Fibroblast of peridontal ligament (primary cell): ENCODE measurements at regions not wholly inside any gene's neighbourhood (a gene's known extent, or its start where the extent isn't known, plus 50 kb on each side); places are given as distances from the start of the nearest gene placed in this dataset.

Source experiments
- DNase-seq: peaks from one replicate; pipeline ENCODE4 v3.0.0-alpha.2; 2010; ENCODE audit errors: extremely low read depth

GRCh38 chr6:137758661-137759060 lies 108.4 kb upstream of the TNFAIP3 start:
- no peak for DNase-seq

DNA sequence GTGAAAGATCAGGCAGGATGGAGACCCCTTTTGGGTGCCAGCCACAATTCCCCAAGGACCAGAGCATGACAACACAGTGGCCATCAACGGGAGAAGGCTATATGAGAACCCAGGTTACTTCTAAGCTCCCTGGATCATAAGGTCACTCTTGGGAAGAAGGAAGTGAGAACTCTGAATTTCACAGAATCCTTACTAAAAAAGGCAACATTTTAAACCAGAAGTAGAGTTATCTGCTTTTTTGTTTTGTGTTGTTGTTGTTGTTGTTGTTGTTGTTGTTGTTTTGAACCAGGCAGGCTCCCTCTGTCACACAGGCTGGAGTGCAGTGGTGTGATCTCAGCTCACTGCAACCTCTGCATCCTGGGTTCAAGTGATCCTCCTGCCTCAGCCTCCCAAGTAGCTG lies 107.4 kb upstream of the TNFAIP3 start:
- DNase-seq, result no peak

DNA sequence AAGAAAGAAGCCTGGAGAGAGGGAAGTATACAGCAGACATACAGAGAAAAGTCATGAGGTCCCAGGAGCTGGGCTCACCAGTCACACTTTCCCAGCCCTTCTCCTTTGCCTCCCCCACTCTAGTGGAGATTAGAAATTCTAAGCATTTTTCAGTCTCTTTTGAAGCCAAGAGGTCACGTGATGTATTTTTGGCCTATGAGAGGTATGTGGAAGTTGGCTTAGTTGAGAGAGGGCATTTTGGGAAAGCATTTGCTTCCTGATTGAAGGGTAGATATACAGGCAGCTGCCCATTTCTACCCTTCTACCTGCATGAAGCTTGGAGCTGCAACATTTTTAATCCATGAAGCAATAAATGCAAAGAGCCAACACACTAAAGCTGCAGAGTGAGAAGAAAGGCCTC lies 106.0 kb upstream of the TNFAIP3 start:
- no peak for DNase-seq

DNA sequence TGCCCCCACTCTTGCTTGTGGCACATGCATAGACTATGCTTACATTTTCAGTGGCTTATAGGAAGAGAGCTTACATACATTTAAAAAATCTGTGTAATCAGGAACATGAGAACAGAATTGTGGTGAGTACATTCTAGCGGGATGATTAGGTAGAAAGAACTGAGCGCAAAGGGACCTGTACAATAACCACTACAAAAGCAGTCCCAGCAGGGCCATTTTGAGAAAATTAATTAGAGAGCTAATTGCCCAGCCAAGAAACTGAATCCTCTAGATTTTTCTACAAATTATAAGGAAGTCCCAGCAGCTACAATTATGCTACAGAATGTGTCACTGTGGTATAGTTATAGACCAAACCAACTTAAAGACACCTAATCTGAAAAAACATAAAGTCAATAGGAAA lies 105.6 kb upstream of the TNFAIP3 start:
- DNase-seq, result no peak

GRCh38 chr6:137762168-137763090 lies 104.6 kb upstream of the TNFAIP3 start:
- DNase-seq, result no peak

DNA sequence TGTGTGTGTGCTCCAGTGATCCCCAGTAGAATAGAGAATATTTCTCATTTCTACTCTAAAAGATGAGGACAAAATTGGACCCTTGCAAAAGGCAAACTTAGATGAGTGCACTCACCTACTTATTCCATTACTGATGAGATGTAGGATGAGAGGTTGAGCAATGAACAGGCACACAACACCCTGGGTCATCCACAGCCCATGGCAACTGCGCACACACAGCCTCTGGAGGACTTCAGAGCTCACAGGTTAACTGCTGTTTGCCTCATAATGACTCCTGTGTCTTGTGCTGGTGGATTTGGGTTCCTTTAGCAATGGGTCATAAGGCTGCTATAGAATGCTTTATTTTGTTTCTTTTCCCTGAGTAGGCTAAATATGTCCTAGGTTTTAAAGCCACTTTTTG lies 103.6 kb upstream of the TNFAIP3 start:
- DNase-seq, result no peak

DNA sequence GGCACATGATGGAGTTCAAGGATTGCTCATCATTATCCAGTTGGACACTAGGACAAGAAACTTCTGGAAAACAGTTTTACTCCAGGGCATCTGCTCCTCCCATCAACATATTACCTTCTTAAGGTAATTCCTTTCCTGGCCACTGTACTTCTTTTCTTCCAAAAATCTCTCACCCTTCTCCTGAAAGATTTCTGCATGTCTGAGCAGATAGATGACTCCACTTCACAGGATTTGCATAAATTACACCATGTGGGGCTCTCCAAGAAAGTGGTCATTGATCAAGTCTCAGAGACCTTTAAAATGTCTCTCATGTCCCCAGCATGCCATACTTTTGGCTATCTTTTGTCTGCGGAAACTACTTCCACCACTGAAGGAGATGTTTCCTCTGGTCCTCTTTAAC lies 103.2 kb upstream of the TNFAIP3 start:
- DNase-seq, result no peak

- DNase-seq, result peak; percentile 89
Observed at GRCh38 chr6:137764464-137764863, 102.6 kb upstream of the TNFAIP3 start.

GRCh38 chr6:137765059-137765458 lies 102.0 kb upstream of the TNFAIP3 start:
- no peak for DNase-seq

- no peak for DNase-seq
Observed at GRCh38 chr6:137766596-137767370, 100.3 kb upstream of the TNFAIP3 start.

DNA sequence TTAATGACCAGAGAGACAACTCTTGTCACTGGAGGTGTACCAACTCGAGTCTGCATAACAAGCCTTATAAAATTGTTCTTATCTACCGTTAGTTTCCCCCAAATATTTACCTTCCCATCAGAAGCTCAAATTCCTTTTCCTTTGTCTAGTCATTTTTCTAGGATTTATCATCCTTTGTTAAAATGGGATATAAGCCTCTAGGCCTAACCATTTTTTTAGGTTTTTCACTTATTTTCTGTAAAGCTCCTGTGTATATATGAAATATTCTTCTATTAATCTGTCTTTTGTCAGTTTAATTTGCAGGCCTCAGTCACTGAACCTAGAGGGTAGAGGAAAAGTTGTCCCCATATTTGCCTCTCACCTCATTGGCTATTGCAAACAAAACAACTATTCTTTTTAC lies 99.6 kb upstream of the TNFAIP3 start:
- DNase-seq, result no peak

GRCh38 chr6:137767911-137768690 lies 99.0 kb upstream of the TNFAIP3 start:
- DNase-seq, result peak; percentile 65

DNA sequence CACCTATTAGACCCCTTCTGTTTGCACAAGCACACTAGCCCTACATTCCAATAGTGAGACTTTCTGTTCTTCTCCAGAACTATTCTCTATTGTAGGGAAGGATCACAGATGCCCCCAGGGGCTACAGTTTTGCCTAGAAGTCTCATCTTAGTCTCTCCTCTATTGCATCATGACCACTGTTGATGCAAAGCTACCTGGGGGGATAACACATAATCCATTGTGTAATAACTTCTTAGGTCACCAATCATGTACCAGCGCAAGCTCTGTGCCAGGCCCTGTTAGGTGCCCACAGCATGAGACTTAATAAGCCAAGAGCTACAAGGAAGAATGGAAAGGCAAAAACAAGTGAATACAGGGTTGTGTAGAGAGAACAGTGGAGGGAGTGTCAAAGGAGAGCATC lies 98.1 kb upstream of the TNFAIP3 start:
- no peak for DNase-seq

- no peak for DNase-seq
Observed at GRCh38 chr6:137769797-137770362, 97.2 kb upstream of the TNFAIP3 start.

DNA sequence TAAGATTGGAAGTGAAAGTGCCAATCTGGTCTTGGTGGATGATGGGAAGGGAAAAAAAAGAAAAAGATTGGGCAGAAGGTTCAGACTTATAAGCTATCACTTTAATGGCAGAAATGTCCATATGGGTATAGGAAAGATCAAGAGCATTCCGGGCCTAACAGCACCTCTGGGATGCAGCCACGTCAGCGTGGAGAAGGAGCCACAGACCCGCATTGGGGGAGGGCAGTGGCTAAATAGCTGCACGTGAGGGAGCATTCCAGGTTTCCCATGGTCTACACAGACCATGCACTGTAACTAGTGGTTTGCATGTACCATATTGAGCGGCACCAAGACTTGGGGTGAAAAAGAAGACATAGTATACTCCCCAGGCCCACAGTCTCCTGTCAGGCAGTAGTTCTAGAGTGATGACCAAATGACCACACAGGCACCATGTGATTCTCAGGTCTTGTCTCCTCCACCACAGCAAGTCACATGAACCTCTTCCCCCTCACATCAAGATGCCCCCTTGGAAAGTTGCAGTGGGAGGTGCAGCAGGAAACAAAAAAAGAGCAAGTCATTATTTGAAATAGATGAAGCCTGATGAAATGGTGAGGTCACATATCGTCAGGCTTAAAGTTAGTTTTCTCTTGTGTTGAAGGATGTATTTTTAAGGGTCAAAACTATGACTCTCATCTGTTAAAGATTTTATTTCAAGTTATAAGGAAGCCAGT lies 94.4 kb upstream of the TNFAIP3 start:
- no peak for DNase-seq

GRCh38 chr6:137775227-137775626 lies 91.8 kb upstream of the TNFAIP3 start:
- no peak for DNase-seq

GRCh38 chr6:137775720-137776119 lies 91.3 kb upstream of the TNFAIP3 start:
- no peak for DNase-seq

GRCh38 chr6:137776256-137776655 lies 90.8 kb upstream of the TNFAIP3 start:
- no peak for DNase-seq

DNA sequence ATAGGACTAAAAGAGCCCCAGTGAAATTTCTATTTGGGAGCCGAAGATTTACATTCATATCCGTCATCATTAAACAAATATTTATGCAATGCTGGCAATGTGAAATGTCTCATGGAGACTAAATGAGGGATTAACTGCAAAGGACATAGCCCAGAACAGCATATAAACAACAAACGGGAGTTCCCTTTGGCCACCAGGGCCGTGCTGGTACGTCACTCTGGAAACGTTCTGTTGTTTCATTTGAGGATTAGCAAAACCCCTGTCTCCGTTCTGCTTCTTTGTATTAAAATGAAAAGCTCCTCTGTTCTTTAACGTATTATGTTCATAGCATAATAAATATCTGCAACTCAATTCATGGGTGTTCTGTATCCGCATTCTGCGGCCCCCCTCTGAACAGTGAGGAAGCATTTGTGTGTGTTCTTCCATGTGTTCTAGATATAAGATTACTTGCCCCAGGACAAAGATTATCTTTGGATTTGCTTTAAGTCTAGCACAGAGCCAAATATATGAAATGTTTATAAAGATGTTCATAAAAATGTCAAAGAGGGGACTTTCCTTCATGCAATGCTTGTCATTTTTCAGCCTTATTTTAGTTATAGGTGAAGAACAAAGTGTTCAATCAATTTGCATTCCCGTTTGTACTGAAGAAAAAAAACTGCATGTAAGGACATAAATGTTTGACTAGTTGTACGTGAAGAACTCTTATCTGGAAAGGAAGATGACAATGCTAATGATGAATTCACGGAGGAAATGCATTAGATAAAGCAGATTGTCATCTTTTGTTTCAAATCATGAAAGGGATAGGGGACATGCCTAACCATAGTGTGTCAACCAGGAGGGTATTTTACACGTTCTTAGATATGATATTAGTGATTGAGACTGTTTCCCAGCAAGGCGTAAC lies 90.0 kb upstream of the TNFAIP3 start:
- DNase-seq, result peak; percentile 29

DNA sequence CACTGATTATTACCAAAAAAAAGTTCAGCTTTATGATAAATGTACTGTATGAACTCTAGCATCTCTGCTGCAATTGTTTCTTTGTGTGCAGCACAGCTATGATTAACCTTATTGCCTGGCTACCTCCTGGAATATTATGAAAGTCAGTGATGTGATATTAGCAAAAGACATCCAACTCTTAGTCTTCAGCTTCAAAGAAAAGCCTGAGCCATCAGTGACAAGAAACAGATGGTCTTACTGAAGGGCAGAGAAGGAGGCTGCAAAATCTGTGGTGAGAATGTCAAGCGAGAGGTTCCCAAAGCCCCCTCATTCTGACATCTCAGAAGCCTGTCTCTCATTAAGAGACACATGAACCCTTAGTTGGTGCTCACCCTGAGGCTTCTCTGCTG lies 89.4 kb upstream of the TNFAIP3 start:
- no peak for DNase-seq
